AG10803 (cell line): ENCODE measurements at regions not wholly inside any gene's neighbourhood (a gene's known extent, or its start where the extent isn't known, plus 50 kb on each side); places are given as distances from the start of the nearest gene placed in this dataset.
A peak's percentile ranks its signal among the peaks of the same experiment; 100 is the strongest.

Experiments
- DNase-seq: peaks from one replicate; pipeline ENCODE4 v3.0.0; 2010; ENCODE audit warnings: low read depth
- H3K4me3 ChIP-seq: 2 replicates; pipeline ENCODE4 v1.5.1; 2011; ENCODE audit warnings: mild to moderate bottlenecking, low read length, control low read depth
- TF ChIP-seq, protein P1 (sequence below): conservative IDR thresholded peaks from 2 replicates; pipeline ENCODE4 v1.5.1; 2011; ENCODE audit warnings: mild to moderate bottlenecking, low read length, control low read depth, inconsistent platforms

GRCh38 chr11:31874631-31875191, 63.6 kb upstream of the PAX6 start:
- no peak overlapping the region for H3K4me3 ChIP-seq
- no peak for DNase-seq
- TF ChIP-seq, protein P1, sequence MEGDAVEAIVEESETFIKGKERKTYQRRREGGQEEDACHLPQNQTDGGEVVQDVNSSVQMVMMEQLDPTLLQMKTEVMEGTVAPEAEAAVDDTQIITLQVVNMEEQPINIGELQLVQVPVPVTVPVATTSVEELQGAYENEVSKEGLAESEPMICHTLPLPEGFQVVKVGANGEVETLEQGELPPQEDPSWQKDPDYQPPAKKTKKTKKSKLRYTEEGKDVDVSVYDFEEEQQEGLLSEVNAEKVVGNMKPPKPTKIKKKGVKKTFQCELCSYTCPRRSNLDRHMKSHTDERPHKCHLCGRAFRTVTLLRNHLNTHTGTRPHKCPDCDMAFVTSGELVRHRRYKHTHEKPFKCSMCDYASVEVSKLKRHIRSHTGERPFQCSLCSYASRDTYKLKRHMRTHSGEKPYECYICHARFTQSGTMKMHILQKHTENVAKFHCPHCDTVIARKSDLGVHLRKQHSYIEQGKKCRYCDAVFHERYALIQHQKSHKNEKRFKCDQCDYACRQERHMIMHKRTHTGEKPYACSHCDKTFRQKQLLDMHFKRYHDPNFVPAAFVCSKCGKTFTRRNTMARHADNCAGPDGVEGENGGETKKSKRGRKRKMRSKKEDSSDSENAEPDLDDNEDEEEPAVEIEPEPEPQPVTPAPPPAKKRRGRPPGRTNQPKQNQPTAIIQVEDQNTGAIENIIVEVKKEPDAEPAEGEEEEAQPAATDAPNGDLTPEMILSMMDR: no peak

DNA sequence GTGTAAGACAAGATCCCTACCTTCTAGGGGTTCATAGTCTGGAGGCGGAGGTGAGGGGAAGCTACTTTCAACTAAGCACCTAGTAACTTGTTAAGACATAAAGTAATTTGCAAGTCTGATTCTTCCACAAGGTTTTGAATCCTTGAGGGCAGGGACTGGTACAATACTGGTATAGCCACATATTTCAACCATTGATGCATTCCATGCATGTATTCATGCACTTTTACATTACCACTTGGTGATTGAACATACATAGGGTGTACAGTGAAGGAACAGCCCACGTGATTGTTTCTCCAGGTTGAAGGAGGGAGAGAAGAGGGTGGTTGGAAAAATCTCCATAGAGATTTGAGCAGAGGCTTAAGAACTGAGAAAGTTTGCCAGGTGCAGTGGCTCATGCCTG, 62.0 kb upstream of the PAX6 start:
- TF ChIP-seq, protein P1: no peak
- no peak for DNase-seq
- no peak overlapping the region for H3K4me3 ChIP-seq

DNA sequence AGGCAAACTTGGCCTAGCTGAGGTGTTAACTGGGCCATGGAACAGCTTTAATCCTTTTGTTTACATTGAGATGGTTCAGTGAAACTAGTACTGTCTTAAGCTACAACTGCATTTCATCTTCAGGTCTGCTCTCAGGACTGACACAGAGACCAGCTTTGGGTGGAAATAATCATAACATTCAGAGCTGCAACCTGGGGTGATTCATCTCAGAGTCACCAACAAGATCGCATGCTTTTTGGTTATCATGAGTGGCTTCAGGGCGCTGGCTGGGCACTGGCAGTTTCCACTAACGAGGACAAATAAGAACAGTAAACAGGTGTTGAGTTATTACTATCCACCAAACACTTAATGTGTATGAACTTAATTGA, 60.9 kb upstream of the PAX6 start:
- no peak for DNase-seq
- TF ChIP-seq, protein P1: no peak
- no peak overlapping the region for H3K4me3 ChIP-seq

DNA sequence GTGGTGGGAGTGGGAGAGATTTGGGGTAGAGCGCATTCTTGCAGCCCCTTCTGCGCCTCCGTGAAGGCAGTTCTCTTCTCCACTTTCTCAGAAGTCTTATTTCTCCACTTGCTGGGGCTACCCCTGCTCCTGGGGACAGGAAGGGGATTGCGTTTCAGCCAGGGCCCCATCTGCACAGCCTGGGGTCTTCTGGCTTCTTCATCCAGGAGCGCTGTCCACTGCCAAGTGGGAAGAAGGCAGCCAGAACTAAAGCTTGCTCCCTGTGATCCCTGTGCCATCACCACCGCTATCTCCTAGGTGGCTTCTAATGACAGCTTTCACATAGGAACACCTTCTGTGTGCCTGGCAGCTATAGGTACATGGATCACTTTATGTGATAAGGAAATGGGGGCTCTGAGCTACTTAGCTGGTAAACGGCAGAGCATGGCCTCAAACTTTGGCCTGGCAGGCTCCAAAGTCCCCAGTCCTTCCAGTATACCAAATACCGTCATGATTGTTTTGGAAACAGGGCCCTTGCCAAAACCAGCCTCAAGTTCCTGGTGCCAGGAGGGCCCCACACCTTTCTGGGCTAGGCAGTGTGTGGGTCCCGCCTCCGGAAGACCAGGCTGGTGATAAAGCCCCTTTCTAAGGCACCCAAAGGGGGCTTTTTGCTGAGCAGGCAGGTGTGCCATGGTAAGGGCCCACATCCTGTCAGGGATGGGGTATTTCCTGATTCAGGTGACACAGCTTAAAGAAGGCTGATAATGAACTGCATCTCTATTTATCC, 60.4 kb upstream of the PAX6 start:
- DNase-seq: no peak
- H3K4me3 ChIP-seq: no peak overlapping the region
- TF ChIP-seq, protein P1: no peak

DNA sequence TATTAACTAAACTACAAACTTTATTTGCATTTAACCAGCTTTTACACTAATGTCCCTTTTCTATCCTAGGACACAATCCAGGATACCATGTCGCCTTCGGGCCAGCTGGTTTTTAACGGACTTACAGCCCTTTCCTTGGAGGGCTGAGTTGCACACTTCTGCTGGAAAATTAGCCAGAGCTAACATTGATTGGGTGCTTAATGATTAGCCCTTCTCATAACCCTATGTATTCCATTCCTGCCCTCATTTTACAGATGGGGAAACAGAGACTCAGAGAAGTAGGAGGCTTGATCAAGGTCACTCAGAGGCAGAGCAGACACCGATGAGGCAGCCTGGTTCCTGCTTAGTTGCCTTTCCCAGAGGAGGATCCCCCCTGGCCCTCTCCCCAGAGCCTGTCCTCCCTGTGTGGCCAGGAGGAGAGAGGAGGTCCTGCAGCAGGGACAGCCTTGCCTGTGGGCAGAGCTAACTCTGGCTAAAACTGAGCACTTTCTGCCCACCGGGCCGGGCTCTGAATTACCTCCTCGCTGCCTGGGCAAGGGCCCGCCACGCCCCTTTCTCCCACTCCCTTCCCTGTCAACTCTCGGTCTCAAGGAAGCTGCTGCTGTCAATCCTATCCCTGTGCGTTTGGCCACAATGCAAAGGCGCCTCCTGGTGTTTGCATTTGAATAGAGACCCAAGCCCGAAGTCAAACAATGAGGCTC, 59.6 kb upstream of the PAX6 start:
- DNase-seq: peak; percentile 28
- TF ChIP-seq, protein P1: peak; percentile 76
- H3K4me3 ChIP-seq: no peak overlapping the region

DNA sequence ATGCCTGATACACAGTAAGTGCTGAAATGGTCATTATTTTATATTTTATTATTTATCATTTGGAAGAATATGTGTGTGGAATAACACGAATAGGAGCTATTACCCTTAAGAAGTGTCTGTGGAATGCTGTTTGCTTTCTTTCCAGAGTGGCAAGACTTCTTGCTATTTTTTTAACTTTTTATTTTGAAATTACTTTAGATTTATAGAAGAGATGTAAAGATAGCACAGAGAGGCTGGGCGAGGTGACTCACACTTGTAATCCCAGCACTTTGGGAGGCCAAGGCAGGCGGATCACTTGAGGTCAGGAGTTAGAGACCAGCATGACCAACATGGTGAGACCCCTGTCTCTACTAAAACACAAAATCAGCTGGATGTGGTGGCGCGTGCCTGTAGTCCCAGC, 58.9 kb upstream of the PAX6 start:
- no peak overlapping the region for H3K4me3 ChIP-seq
- TF ChIP-seq, protein P1: no peak
- DNase-seq: no peak
